H1 (cell line): ENCODE measurements at regions not wholly inside any gene's neighbourhood (a gene's known extent, or its start where the extent isn't known, plus 50 kb on each side); places are given as distances from the start of the nearest gene placed in this dataset.
A peak's percentile ranks its signal among the peaks of the same experiment; 100 is the strongest.

Source experiments
- ASH2L ChIP-seq: fragments of 200-600, 300-600 bp; sonication (generic); IDR thresholded peaks from one replicate; pipeline ENCODE4 v1.7.1; 2017; ENCODE audit warnings: low read length
- HDAC2 ChIP-seq, 2 experiments: fragments of 300-600 bp in 1 of 2; sonication (generic) in 1 of 2; IDR thresholded peaks; 2 replicates each; pipeline ENCODE4 v1.6.1; 2011 to 2012; ENCODE audit warnings: low read depth in 2 of 2, low read length in 2 of 2, mild to moderate bottlenecking in 2 of 2, moderate library complexity in 2 of 2, borderline replicate concordance in 1 of 2, inconsistent platforms in 1 of 2
- SP4 ChIP-seq: IDR thresholded peaks from 2 replicates; pipeline ENCODE4 v1.6.1; 2012; ENCODE audit warnings: low read length, inconsistent platforms
- TF ChIP-seq, protein P1 (sequence below): IDR thresholded peaks from 2 replicates; pipeline ENCODE4 v1.6.1; 2012; ENCODE audit warnings: inconsistent platforms

DNA sequence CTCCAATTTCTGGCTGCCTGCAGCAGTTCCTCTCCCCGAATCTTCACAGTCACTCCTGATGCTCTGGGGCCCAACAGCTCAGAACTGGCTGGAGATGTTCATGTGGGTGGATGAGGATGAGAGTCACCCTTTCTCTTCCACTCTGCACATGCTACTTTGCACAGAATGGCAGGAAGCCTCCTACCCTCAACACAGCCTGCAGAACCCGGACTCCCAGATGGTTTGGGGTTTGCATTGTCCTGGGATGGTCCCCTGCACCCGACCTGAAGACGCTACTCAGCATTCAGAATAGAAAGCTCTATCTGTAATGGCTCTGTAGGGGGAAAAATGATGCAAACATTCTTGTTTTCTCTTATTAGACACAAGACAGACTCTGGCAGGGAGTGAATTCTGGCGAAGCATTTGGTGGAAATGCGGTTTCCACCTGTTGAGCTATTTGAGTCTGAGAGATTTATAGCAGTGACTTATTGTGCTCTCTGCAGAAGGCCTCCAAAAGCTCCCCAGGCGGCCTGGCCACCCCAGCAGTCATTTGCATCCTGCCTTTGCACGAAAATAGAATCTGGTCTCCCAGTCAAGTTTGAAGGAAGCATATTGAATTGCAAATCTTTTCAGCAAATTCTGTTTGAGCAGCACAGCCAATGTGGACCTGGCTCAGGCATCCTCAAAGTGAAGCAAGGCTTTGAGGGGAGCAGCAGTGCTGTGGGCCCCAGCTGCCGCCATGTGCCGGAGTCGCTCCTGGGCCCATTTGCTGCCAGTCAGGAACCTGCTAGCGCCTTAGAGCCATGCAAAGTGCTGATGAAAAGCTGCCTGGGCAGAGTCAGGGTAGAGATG lies 309.3 kb downstream of the TCERG1L start (continued):
- TF ChIP-seq HDAC2 (IDR thresholded peaks at IDR 0.05; ENCODE audit: borderline replicate concordance in 1 of 2, low read depth in 2 of 2, low read length in 2 of 2), result peak; percentile 39 to 81; a peak in 2 of 4 replicates
- TF ChIP-seq, protein P1, sequence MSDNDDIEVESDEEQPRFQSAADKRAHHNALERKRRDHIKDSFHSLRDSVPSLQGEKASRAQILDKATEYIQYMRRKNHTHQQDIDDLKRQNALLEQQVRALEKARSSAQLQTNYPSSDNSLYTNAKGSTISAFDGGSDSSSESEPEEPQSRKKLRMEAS, result peak; percentile 98
- TF ChIP-seq ASH2L, result peak; percentile 12
- 0 out of 2 replicates have a peak, but pooled peaks have one; percentile 19 for TF ChIP-seq SP4
